ENCODE measurements at regions not wholly inside any gene's neighbourhood (a gene's known extent, or its start where the extent isn't known, plus 50 kb on each side); places are given as distances from the start of the nearest gene placed in this dataset.

DNA sequence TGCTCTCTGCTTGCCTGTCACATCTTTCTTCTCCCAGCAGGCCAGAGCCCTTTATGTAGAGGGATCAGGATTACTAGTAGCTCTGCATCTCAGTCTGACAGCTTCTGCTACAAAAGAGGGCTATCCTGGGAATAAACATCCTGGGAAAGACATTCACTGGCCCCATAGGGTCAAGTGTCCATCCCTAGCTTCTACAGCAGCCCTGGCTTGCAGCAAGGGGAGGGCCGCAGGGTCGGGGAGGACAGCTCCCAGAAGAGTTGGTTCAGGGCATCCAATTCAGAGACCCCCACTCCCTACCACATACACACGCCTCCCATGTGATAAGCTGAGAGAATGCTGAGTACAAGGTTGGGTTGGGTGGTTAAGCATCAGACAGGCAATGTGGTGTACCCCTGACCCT is 154.1 kb upstream of the PDE10A start:
- DNase-seq: no peak

DNA sequence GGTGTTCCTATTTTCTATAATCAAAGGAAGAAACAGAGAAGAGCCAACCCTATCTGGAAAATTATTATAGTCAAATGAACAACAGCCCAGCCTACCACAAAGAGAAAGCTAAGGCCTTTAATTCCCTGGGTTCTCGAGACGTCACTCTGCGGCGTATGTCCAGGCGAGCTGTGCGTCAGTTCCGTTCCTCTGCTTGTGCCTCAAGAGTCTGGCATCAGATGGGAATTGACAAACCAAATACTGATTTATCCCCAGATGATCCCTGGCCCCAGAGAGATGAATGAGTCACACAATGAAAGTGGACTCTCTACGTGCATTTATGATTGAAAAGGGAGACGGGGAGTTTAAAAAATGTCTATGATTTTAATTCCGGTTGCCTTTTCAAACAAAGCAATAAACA is 151.6 kb upstream of the PDE10A start:
- DNase-seq: no peak

DNA sequence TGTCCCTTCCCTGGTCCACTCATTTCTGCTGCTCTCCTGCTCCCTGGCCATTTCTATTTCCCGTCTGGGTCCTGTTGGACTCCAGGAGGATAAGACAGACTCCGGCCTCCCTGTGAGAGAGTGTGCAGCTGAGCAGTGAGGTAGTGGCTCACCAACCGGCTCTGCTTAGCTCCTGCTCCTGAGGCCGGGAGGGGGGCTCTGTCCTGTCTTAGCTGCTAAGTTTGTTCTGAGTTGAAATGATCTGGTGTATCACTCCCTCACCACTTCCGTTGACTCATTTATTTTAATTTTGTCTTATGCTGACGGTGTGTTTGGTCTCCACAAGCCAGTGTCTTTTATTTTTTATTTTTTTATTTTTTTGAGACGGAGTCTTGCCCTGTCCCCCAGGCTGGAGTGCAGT is 148.5 kb upstream of the PDE10A start:
- DNase-seq: no peak

GRCh38 chr6:165808021-165808420 is 145.0 kb upstream of the PDE10A start:
- no peak for DNase-seq

DNA sequence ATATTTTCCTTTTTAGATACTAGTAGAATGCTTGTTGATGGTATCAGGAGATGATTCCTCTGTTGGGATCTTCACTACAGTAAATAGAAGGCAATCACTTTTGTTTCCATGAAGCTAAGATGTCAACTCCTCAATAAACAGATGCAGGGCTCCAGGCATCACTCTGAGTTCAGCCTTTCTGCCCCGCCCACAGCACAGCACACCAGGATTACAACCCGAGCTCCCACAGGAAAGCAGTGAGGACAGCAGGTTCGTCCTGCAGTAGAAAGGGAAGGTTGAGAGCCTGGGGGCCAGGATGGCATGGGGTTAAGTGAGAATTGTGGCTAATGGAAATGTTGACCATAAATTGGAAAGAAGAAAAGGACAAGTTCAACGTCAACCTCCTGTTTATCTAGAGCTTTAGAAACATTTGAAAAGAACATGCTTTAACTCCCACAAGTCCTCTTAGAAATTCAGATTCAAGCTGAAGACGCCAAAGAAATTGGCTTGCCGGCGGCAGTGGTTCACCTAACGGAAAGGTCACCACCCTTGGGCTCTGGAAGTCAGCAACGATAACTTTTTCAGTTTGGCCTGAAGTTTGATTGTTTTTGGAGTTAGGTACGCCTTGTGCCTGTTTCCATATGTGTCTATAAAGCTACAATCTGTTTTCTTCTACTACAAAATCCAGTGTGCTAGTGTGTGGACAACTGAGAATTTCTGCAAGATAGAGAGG is 144.4 kb upstream of the PDE10A start:
- DNase-seq: no peak

DNA sequence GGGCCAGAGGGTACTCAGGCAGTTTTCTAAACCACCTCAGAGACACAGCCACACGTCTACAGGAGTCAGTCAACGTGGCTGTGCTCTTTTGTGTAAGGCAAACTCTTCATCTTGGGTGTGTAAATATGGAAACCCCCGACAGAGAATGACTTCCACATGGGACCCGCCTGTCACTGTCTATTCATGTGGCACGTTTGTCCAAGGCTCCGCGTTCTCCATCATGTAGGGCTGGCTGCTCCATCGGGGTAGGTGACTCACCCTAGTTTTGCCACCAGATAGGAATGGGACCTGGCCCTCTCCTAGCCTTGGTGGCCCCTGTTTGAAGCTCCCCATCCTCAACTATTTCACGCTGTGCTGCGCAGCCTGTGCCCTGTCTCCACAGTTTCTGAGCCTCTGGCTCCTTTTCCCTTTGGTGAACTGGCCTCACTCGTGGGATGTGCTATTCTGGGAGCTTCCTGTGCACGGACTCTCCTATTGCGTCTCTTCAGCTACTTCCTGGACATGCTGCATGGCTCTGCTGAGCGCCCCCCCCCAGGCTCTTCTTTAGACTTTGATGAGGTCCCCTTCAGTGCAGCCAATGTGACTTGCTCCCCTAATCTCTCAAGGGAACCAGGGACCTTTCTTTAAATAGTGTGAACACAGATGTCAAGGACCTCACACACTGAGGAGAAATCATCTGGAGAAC is 143.2 kb upstream of the PDE10A start:
- DNase-seq: no peak

DNA sequence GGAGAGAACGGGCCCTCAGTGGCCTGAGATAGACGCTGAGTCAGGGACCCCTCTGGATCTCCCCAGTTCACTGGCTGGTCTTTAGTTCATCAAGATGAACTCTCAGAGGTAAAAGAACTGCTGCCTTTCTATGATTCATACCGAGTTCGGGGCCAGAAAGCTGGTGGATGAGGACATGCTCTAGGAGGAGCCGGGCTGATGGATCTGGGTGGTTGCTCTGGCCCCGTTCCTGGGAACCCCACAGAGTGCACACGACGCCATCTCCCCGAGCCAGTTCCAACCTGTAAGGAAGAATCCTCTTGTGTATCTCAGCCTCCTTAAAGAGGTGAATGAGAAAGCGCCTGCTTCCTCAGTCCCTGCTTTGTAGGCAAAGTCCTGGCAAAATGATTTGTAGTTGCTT is 142.6 kb upstream of the PDE10A start:
- DNase-seq: no peak

DNA sequence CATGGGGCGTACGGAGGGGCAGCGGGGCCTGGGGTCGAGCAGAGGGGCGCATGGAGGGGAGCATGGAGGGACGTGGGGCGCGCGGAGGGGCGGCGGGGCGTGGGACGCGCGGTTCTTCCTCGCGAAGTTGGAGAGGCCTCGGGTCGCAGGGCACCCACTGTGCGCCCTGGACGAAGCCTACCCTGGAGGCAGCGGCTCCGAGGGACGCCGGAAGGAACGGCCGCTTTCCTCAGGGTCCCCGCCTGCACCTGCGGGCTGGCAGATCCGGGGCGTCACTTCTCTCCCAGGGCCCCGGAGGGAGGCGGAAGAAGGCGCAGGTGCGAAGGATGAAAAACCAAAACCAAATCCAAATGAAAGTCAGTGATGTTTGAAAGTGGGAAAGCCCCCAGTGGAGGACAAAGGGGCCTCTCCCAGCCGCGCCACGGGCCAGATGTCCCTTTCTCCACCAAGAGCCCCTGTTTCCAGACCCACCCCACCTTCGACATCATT is 142.1 kb upstream of the PDE10A start:
- no peak for DNase-seq

DNA sequence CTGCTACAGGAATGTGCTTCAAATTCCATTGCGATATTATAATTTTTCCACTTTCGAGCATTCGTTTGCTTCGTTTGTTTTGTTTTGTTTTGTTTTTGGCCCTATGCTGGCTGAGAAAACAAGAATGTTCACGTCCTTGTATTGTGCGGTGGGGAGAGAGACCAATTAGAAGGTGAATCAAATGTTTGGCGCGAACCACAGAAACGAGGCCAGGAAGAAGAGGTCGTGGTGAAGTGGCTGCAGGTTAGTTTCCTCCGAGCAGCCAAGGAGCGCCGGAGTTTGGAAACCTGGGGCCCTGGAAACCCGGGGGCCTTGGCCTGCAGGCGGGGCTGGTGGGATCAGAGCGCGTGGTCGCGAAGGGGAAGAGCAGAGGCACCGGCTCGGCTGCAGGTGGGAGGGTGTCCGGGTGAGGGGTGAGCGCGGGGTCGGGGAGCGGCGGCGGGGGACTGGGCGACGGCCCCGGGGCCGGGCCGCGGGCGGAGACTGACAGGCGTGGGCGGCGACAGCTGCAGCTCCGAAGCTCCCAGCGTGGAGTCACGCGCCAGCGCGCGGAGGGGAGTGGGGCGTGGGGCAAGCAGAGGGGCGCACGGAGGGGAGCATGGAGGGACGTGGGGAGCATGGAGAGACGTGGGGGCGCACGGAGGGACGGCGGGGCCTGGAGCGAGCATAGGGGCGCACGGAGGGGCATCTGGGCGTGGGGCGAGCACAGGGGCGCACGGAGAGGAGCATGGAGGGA is 141.5 kb upstream of the PDE10A start:
- DNase-seq: no peak

- DNase-seq: no peak
Observed at GRCh38 chr6:165800337-165800736, 137.3 kb upstream of the PDE10A start.

DNA sequence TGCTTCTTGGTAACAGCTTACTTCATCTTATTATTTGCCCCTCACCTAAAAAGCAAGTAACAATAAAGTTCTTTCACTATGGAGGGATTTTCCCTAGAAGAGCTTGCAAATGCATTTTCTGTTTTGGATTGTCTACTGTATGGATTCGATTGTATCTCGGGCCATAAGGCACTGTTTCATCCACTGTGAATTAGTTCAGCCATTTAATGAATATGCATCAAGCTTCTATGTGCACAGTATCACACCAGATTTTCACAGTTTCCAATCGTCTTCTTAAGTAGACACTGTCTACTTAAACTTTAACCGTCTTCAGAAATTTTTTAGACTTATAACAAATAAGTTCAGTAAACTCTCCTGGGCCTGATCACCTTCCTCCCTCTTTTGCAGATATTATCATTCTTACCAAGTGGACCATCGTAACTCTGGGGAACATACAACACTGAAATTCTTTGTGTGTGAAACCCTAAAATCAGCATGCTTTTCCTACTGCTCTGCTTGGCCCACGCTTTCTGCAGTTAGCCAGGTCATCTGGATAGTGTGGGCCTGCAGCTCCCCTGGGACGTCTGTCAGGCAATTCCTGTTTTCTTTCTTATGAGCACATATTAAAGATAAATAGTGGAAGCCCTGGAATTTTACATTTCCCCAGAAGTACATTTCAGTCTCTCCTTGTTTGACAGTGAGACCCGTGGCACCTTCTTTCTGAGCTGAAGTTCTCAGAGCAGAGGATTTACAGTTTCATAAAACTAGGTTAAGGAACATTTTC is 136.5 kb upstream of the PDE10A start:
- DNase-seq: no peak

DNA sequence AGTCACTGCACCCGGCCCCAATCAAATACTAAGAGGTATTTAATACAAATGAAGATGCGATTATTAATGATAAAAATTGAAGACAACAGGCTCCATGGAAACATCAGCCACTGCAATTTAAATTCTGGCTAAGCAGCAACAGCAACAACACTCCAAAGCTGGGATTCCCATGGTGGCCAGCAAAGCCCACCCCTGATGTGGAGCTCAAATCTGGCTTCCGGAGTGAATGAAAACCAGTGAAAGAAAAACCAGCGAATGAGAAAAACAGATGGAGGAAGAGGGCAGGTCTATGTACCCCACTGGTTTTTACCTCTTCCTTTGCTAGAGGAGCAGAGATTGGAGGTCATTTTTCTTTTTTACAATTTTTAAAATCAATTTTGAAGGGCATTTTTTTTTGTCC is 135.9 kb upstream of the PDE10A start:
- no peak for DNase-seq

DNA sequence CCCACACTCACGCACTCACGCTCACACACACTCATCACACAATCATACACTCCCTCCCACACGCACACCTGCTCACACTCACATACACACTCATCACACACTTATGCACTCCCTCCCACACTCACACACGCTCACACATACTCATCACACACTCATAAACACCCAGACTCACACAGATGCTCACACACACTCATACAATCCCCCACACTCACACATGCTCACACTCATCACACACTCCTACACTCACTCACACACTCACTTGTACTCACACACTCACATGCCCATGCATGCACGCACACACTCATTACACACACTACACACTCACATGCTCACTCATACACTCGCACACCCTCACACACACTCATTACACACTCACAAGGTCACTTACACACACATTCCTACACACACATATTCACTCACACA is 131.1 kb upstream of the PDE10A start:
- DNase-seq: no peak

DNA sequence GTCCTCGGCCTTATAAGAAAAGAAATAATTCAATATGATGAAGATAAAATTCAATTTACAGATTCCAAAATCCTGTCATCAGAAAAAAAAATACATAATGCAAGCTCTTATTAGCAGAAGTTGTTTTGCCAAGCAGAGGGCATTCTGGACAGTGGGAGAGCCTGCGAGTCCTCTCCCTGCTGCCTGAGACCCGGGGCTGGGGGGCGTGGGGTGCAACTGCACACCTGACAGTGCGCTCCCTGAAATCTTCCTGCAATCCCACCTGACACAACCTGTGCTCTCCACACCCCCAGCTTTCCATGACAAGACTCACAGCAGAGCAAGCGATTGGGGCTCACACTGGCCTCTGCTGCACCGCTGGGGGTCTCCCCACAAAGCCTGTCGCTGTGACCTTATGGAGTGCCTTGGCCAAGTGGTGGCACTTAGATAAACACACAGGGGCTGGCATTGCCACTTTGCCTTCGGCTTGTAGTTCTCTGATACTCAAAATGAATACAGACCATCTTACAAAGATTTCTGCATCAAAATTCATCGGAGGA is 130.3 kb upstream of the PDE10A start:
- no peak for DNase-seq

DNA sequence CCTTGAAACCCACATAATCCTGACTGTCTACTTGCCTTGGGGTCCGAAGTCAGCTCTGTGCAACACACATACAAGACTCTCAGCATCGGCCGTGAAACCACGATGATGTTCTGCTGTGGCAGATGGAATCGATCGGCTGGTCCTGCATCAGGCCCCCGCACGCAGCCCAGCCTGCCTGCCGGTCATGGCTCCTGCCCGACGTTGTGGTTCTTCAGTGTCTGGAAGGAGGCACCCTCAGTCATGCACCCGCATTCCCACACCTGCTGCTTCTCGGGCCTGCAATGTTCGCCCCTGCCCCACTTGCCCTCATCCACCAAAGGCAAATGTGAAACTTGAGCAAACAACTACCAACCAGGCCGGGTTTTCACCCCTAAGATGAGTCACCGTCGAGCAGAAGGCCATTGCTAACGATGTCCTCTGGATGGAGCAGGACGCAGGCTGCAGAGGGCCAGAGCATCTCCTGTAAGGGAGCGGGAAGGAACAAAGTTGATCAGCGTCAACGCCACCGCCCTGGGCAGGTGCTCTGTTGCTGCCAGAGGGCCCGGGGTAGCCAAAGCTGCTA is 128.9 kb upstream of the PDE10A start:
- DNase-seq: no peak

- no peak for DNase-seq
Observed at GRCh38 chr6:165791306-165791705, 128.3 kb upstream of the PDE10A start.

- no peak for DNase-seq
Observed at GRCh38 chr6:165782812-165783211, 119.8 kb upstream of the PDE10A start.

DNA sequence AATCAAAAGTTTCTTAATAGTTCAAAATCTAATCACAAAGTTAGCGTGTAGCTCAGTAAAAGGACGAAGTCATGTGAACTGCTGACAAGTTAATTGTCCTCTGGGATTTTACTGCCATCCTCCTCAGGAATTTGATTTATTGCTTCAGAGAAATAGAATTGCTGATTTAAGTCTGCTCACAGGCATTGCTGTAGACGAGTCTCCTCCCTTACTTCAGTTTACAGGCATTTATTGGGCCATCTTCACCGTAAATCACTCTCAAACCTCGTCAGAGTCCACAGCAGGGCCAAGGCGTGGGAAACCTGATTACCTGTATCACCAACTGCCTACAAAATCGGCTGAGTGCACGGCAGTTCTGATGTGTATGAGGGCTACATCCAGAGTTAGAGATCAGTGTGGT is 119.1 kb upstream of the PDE10A start:
- no peak for DNase-seq

GRCh38 chr6:165777680-165778079 is 114.6 kb upstream of the PDE10A start:
- DNase-seq: no peak

- DNase-seq: no peak
Observed at GRCh38 chr6:165776691-165777090, 113.7 kb upstream of the PDE10A start.

- no peak for DNase-seq
Observed at GRCh38 chr6:165775721-165776120, 112.7 kb upstream of the PDE10A start.

DNA sequence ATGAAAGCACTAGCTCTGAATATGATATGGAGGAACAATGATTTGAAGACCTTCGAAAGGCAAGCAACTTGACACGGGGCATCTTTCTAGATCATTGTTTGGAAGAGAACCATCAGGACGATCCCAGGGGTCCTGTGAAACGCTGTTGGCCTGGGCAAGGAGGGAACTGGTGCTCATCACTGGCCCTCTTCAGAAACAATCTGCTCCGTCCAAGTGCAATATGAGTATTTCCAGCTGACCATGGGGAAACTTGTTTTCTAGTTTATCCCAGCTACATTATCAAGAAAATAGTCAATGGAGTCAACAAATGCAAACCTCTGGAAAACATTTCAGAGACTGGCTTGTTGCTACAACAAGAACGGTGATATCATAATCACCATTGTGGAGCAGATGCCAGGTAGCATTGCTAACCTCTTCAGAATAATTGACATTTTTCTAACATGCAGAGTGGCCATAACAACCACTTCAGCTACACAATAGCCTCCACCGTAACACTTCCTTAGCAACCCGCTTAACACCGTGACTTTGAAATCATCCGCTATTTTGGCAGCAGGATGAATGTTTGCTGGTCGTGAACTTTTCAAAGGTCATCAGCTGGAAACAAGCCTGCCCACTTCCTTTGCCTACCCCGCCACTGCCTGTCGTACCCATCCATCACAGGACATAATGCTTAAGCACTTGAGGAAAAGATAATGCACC is 112.0 kb upstream of the PDE10A start:
- DNase-seq: no peak

Data from effector CD4-positive, alpha-beta T cell (primary cell).